Panc1 (cell line): ENCODE measurements at regions not wholly inside any gene's neighbourhood (a gene's known extent, or its start where the extent isn't known, plus 50 kb on each side); places are given as distances from the start of the nearest gene placed in this dataset.

Experiments used
- ATAC-seq: fragments of 200-7000 bp; cut with Tn5 transposase; 2 replicates; pipeline ENCODE4 v1.9.1; 2020; ENCODE audit warnings: mild to moderate bottlenecking, moderate library complexity
- BruUV-seq: library from RNA; stranded (reverse); fragments of 400-500 nt; replicated peaks from 2 replicates; lab custom pipeline; 2021; lab: Mats Ljungman, UMichigan
- CTCF ChIA-PET: fragments of 300-600 bp; sonication (Branson Sonifier 250); formaldehyde crosslinking; loops from one replicate; lab custom pipeline; 2022; ENCODE audit warnings: antibody characterized with exemption; lab: Charles Lee
- POLR2A ChIA-PET: fragments of 300-600 bp; sonication (Branson Sonifier 250); formaldehyde crosslinking; loops from one replicate; lab custom pipeline; 2022; ENCODE audit warnings: antibody characterized with exemption; lab: Charles Lee
- DNase-seq: peaks from one replicate; pipeline ENCODE4 v3.0.0-alpha.2; 2010; ENCODE audit warnings: low read depth, low spot score
- H3K27ac ChIP-seq: 2 replicates; pipeline ENCODE4 v1.5.1; 2011; ENCODE audit warnings: mild to moderate bottlenecking, low read length, inconsistent platforms
- H3K27me3 ChIP-seq: fragments of 200-500 bp; sonication (Bioruptor generic); 2 replicates; pipeline ENCODE4 v1.6.0; 2014; ENCODE audit warnings: low read length, inconsistent platforms; ENCODE audit not compliant: control insufficient read depth, insufficient read depth
- H3K36me3 ChIP-seq: fragments of 200-500 bp; sonication (Bioruptor generic); 2 replicates; pipeline ENCODE4 v1.5.1; 2014; ENCODE audit warnings: inconsistent platforms, mild to moderate bottlenecking, low read length, moderate library complexity; ENCODE audit not compliant: control insufficient read depth, insufficient read depth
- H3K4me1 ChIP-seq: 2 replicates; pipeline ENCODE4 v1.5.1; 2011; ENCODE audit warnings: inconsistent platforms, mild to moderate bottlenecking, low read length, moderate library complexity; ENCODE audit not compliant: control insufficient read depth, insufficient read depth
- H3K4me3 ChIP-seq, 2 experiments: 2 replicates each; pipeline ENCODE4 v1.5.1; 2011 to 2012; ENCODE audit warnings: low read depth in 2 of 2, low read length in 2 of 2, mild to moderate bottlenecking in 2 of 2, inconsistent platforms in 1 of 2, moderate library complexity in 1 of 2
- H3K9me3 ChIP-seq: fragments of 200-500 bp; sonication (Bioruptor generic); 2 replicates; pipeline ENCODE4 v1.5.1; 2014; ENCODE audit warnings: low read depth, mild to moderate bottlenecking, inconsistent platforms, low read length, moderate library complexity; ENCODE audit not compliant: control insufficient read depth, insufficient read depth
- POLR2AphosphoS5 ChIP-seq: IDR thresholded peaks from 2 replicates; pipeline ENCODE4 v1.6.1; 2012; ENCODE audit warnings: mild to moderate bottlenecking, low read depth, low read length, moderate library complexity
- SIN3A ChIP-seq: IDR thresholded peaks from 2 replicates; pipeline ENCODE4 v1.6.1; 2012; ENCODE audit warnings: low read depth, mild to moderate bottlenecking, low read length, moderate library complexity, borderline replicate concordance; ENCODE audit not compliant: insufficient read depth
- TCF7L2 ChIP-seq: IDR thresholded peaks from 2 replicates; pipeline ENCODE4 v1.6.1; 2011; ENCODE audit warnings: mild to moderate bottlenecking, low read depth, low read length, inconsistent platforms
- in situ Hi-C: cut with HindIII; loops from 2 replicates; pipeline ENCODE4 v1.10.0; 2016; ENCODE audit warnings: low sequenced_read_pairs, low pct_unique_long_range_greater_than_20kb
- intact Hi-C: fragments of 100-400 bp; cut with micrococcal nuclease; formaldehyde crosslinking; loops from one replicate; pipeline ENCODE4 v1.10.0; 2022; ENCODE audit not compliant: unreplicated experiment
- TF ChIP-seq, protein P1 (sequence below): fragments of 450-650 bp; IDR thresholded peaks from 2 replicates; pipeline ENCODE4 v1.5.1; 2017; ENCODE audit warnings: mild to moderate bottlenecking
- TF ChIP-seq, protein P2 (sequence below), 2 experiments: IDR thresholded peaks; 2 replicates each; pipeline ENCODE4 v1.6.1; 2011 to 2012; ENCODE audit warnings: low read depth in 2 of 2, control low read depth in 1 of 2, low read length in 1 of 2, mild to moderate bottlenecking in 1 of 2, moderate library complexity in 1 of 2; ENCODE audit not compliant: insufficient read depth in 1 of 2

DNA sequence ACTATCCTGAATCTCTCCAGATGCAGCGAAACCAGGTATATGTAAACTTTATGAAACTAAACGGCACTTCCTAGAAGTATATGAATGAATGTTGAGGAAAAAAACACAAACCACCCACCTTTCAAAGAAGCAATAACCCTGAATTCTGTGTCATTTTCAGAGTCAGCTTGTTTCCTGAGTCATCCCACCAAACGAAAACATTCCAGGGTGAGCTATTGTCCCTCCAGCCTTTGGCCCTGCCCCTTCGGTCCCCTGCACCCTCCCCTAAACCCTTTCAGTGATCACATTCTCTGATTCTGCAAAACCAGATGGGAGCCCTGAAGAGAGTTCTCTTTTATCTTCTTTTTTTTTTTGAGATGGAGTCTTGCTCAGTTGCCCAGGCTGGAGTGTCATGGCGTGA lies 202.6 kb upstream of the ALG10B start:
- BruUV-seq: no TSS peak
- Histone ChIP-seq H3K27me3 (no peaks in the 10 kb centered on the region), H3K4me3 (no peak overlapping the region), H3K27ac (no peak overlapping the region), H3K36me3 (no peaks in the 10 kb centered on the region), H3K4me1 (no peaks in the 10 kb centered on the region), H3K9me3 (no peaks in the 10 kb centered on the region)
- TF ChIP-seq, protein P1, sequence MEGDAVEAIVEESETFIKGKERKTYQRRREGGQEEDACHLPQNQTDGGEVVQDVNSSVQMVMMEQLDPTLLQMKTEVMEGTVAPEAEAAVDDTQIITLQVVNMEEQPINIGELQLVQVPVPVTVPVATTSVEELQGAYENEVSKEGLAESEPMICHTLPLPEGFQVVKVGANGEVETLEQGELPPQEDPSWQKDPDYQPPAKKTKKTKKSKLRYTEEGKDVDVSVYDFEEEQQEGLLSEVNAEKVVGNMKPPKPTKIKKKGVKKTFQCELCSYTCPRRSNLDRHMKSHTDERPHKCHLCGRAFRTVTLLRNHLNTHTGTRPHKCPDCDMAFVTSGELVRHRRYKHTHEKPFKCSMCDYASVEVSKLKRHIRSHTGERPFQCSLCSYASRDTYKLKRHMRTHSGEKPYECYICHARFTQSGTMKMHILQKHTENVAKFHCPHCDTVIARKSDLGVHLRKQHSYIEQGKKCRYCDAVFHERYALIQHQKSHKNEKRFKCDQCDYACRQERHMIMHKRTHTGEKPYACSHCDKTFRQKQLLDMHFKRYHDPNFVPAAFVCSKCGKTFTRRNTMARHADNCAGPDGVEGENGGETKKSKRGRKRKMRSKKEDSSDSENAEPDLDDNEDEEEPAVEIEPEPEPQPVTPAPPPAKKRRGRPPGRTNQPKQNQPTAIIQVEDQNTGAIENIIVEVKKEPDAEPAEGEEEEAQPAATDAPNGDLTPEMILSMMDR: no peak
- TF ChIP-seq POLR2AphosphoS5 (no peak), SIN3A (no peak), TCF7L2 (no peak)
- TF ChIP-seq, protein P2, sequence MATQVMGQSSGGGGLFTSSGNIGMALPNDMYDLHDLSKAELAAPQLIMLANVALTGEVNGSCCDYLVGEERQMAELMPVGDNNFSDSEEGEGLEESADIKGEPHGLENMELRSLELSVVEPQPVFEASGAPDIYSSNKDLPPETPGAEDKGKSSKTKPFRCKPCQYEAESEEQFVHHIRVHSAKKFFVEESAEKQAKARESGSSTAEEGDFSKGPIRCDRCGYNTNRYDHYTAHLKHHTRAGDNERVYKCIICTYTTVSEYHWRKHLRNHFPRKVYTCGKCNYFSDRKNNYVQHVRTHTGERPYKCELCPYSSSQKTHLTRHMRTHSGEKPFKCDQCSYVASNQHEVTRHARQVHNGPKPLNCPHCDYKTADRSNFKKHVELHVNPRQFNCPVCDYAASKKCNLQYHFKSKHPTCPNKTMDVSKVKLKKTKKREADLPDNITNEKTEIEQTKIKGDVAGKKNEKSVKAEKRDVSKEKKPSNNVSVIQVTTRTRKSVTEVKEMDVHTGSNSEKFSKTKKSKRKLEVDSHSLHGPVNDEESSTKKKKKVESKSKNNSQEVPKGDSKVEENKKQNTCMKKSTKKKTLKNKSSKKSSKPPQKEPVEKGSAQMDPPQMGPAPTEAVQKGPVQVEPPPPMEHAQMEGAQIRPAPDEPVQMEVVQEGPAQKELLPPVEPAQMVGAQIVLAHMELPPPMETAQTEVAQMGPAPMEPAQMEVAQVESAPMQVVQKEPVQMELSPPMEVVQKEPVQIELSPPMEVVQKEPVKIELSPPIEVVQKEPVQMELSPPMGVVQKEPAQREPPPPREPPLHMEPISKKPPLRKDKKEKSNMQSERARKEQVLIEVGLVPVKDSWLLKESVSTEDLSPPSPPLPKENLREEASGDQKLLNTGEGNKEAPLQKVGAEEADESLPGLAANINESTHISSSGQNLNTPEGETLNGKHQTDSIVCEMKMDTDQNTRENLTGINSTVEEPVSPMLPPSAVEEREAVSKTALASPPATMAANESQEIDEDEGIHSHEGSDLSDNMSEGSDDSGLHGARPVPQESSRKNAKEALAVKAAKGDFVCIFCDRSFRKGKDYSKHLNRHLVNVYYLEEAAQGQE (IDR thresholded peaks at IDR 0.05; ENCODE audit: insufficient read depth in 1 of 2, low read depth in 2 of 2, low read length in 1 of 2): no peak
- CTCF ChIA-PET: no interaction called here
- intact Hi-C loops: no loop called here
- ATAC-seq: no peak
- DNase-seq: no peak
- in situ Hi-C loops: no loop called here
- POLR2A ChIA-PET: no interaction called here

DNA sequence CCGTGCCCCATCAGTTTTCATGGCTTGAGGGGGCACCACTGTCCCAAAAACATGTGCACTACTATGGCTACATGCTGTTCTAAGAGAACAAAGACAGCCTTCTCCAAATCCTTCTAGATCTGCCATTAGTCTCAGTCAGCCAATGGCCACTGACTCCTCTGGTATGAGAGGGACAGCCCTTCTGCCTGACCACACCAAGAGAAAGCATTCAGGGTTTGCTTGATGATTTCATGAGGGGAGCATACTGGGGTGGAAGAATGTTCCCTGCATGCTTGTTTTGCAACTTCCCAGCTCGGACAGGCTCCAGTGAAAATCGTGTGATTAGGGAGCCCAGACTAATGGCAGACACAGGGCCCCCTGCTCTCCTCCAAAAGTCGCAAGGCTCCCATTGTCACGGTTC lies 199.6 kb upstream of the ALG10B start:
- TF ChIP-seq POLR2AphosphoS5 (no peak), SIN3A (no peak), TCF7L2 (no peak)
- TF ChIP-seq, protein P2 (IDR thresholded peaks at IDR 0.05; ENCODE audit: insufficient read depth in 1 of 2, low read depth in 2 of 2, low read length in 1 of 2): no peak
- TF ChIP-seq, protein P1: no peak
- H3K4me3 ChIP-seq: no peak overlapping the region
- ChIA-PET CTCF (no interaction called here), POLR2A (no interaction called here)
- intact Hi-C loops (no loop called here), in situ Hi-C loops (no loop called here)
- no peaks in the 10 kb centered on the region for H3K27me3 ChIP-seq
- ATAC-seq: no peak
- H3K9me3 ChIP-seq: no peaks in the 10 kb centered on the region
- H3K4me1 ChIP-seq: no peaks in the 10 kb centered on the region
- H3K36me3 ChIP-seq: no peaks in the 10 kb centered on the region
- no TSS peak for BruUV-seq
- no peak overlapping the region for H3K27ac ChIP-seq
- no peak for DNase-seq
